Prostate gland (tissue), 2 donors: ENCODE measurements at regions not wholly inside any gene's neighbourhood (a gene's known extent, or its start where the extent isn't known, plus 50 kb on each side); places are given as distances from the start of the nearest gene placed in this dataset.

Experiments
- DNase-seq: peaks from one replicate; pipeline ENCODE4 v3.0.0-alpha.2; 2019; ENCODE audit warnings: low spot score
- H3K27ac ChIP-seq, 2 donors: fragments of 200-600 bp; sonication (generic); 2 replicates each; pipeline ENCODE4 v1.5.1; 2017 to 2019
- H3K27me3 ChIP-seq: fragments of 200-600 bp; sonication (generic); replicated peaks from 2 replicates; pipeline ENCODE4 v1.5.1; 2019; ENCODE audit not compliant: insufficient read depth
- H3K36me3 ChIP-seq, 2 donors: fragments of 200-600 bp; sonication (generic); 1 replicate in 1 of 2; 2 replicates in 1 of 2; pipeline versions ENCODE4 v1.5.1 to v1.8.1; 2017 to 2019
- H3K4me1 ChIP-seq: fragments of 200-600 bp; sonication (generic); replicated peaks from 2 replicates; pipeline ENCODE4 v1.5.1; 2019
- H3K4me3 ChIP-seq, 2 donors: fragments of 200-600 bp; sonication (generic); 2 replicates each; pipeline ENCODE4 v1.5.1; 2017 to 2019
- H3K9me3 ChIP-seq: fragments of 200-600 bp; sonication (generic); 2 replicates; pipeline ENCODE4 v1.5.1; 2017
- CTCF ChIP-seq, 4 experiments: fragments of 200-600 bp in 2 of 4; fragments of 450-650 bp in 2 of 4; sonication (generic) in 2 of 4; IDR thresholded peaks; 1 replicate in 3 of 4; 2 replicates in 1 of 4; pipeline ENCODE4 v1.5.1; 2016 to 2019; ENCODE audit warnings: antibody characterized with exemption in 4 of 4, mild to moderate bottlenecking in 2 of 4, moderate library complexity in 2 of 4
- POLR2A ChIP-seq: fragments of 450-650 bp; IDR thresholded peaks from one replicate; pipeline ENCODE4 v1.6.1; 2016; ENCODE audit warnings: antibody characterized with exemption, mild to moderate bottlenecking
- POLR2AphosphoS5 ChIP-seq: sonication (generic); formaldehyde crosslinking; IDR thresholded peaks from one replicate; pipeline ENCODE4 v1.6.1; 2017; ENCODE audit warnings: antibody characterized with exemption
- WGBS: methylation state at CpG from one replicate; pipeline ENCODE4 v1.1.5; 2018; 5-methylcytosine and 5-hydroxymethylcytosine counted together
- intact Hi-C: fragments of 100-400 bp; cut with DNase I; formaldehyde crosslinking; loops from one replicate; pipeline ENCODE4 v1.14.2; 2022

- Histone ChIP-seq H3K27me3 (no peaks in the 10 kb centered on the region), H3K4me1 (no peaks in the 10 kb centered on the region), H3K4me3 (no peak overlapping the region), H3K27ac (no peak overlapping the region), H3K36me3 (no peaks in the 10 kb centered on the region), H3K9me3 (no peaks in the 10 kb centered on the region)
- 90% methylated on average over 5 of the region's 5 CpGs for WGBS
- intact Hi-C loops: no loop called here
- TF ChIP-seq CTCF (IDR thresholded peaks at IDR 0.05): no peak
- TF ChIP-seq POLR2A: no peak
- TF ChIP-seq POLR2AphosphoS5: no peak
- DNase-seq: no peak
Measured at GRCh38 chr3:106685745-106686144, 691.5 kb upstream of the CCDC54 start.

GRCh38 chr3:106687905-106688304 is 689.3 kb upstream of the CCDC54 start:
- Histone ChIP-seq H3K9me3 (no peaks in the 10 kb centered on the region), H3K27ac (no peak overlapping the region), H3K27me3 (no peaks in the 10 kb centered on the region), H3K4me1 (no peaks in the 10 kb centered on the region), H3K36me3 (no peaks in the 10 kb centered on the region), H3K4me3 (no peak overlapping the region)
- 91% methylated on average over 3 of the region's 3 CpGs for WGBS
- TF ChIP-seq POLR2AphosphoS5: no peak
- no peak for TF ChIP-seq POLR2A
- no peak for TF ChIP-seq CTCF (IDR thresholded peaks at IDR 0.05)
- no peak for DNase-seq
- intact Hi-C loops: no loop called here

DNA sequence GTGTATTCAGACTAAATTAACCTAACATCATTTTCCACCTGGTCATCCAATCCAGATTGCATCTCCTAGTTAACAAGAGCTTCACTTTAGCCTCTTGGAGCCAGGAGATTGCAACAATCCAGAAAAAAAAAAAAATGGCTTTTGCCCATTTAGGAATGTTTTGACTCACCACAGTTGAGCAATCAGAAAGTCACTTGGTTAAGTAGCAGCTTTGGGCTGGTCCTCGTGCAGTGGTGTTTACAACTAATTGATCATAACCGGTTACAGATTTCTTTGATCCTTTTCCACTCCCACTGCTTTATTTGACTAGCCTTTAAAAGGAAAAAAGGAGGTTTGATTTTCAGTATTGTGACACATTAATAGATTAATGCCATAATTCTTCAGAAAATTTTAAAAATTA is 688.8 kb upstream of the CCDC54 start:
- intact Hi-C loops: no loop called here
- Histone ChIP-seq H3K36me3 (no peaks in the 10 kb centered on the region), H3K9me3 (no peaks in the 10 kb centered on the region), H3K27me3 (no peaks in the 10 kb centered on the region), H3K4me3 (no peak overlapping the region), H3K27ac (no peak overlapping the region), H3K4me1 (no peaks in the 10 kb centered on the region)
- no peak for DNase-seq
- no peak for TF ChIP-seq POLR2A
- no peak for TF ChIP-seq CTCF (IDR thresholded peaks at IDR 0.05)
- TF ChIP-seq POLR2AphosphoS5: no peak
- WGBS: 19% methylated on average over 2 of the region's 2 CpGs

DNA sequence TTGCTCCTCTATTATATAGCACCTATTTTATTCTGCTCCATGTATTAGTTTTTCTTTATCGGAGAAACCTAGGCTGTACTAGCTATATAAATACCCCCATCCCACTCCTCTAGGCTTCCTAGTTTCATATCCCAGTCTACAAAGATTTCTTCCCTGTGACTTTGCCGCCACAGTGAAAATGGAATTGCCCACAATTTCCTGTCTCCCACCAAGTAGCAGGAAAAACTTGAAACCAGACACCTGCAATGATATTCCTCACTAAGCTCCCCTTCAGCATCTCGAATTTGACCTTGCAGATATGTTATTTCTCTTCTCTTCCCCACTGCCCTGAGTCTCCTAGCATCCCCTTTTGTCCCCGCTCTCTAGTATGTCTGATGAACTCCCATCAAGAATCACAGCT is 685.8 kb upstream of the CCDC54 start:
- Histone ChIP-seq H3K9me3 (no peaks in the 10 kb centered on the region), H3K4me3 (no peak overlapping the region), H3K4me1 (no peaks in the 10 kb centered on the region), H3K36me3 (no peaks in the 10 kb centered on the region), H3K27ac (no peak overlapping the region), H3K27me3 (no peaks in the 10 kb centered on the region)
- TF ChIP-seq POLR2A (no peak), POLR2AphosphoS5 (no peak), CTCF (IDR thresholded peaks at IDR 0.05) (no peak)
- intact Hi-C loops: no loop called here
- no peak for DNase-seq
- 89% methylated on average over 4 of the region's 4 CpGs for WGBS

DNA sequence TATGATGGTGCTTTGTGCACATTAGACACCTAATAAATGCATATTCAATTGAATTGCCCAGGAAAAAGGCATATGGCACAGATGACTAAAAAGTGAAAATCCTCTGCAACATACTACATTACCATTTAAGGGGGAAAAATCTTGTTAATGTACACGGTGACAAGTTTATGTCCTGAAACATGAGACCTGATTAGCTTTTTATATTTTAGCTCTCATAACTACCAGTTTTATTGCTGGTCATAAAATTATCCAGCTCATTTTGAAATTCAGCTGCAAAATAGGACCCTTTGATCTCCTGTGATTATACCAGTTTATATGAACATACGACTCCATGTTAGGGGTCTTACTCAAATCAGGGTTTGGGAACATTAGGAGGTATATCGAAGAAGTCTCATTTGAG is 684.6 kb upstream of the CCDC54 start:
- H3K9me3 ChIP-seq: no peaks in the 10 kb centered on the region
- no peaks in the 10 kb centered on the region for H3K27me3 ChIP-seq
- no peaks in the 10 kb centered on the region for H3K4me1 ChIP-seq
- no peak for TF ChIP-seq POLR2A
- TF ChIP-seq CTCF (IDR thresholded peaks at IDR 0.05): no peak
- no peak for TF ChIP-seq POLR2AphosphoS5
- DNase-seq: no peak
- no peak overlapping the region for H3K27ac ChIP-seq
- H3K36me3 ChIP-seq: no peaks in the 10 kb centered on the region
- intact Hi-C loops: no loop called here
- WGBS: 14% methylated on average over 3 of the region's 3 CpGs
- H3K4me3 ChIP-seq: no peak overlapping the region
